Heart right ventricle (tissue), 16 donors: ENCODE measurements at regions not wholly inside any gene's neighbourhood (a gene's known extent, or its start where the extent isn't known, plus 50 kb on each side); places are given as distances from the start of the nearest gene placed in this dataset.

Experiments
- ATAC-seq, 8 donors: fragments of 200-7000 bp; cut with Tn5 transposase; one replicate each; pipeline ENCODE4 v1.9.1; 2020; ENCODE audit warnings: mild to moderate bottlenecking in 8 of 8, moderate library complexity in 8 of 8, moderate number of reproducible peaks in 1 of 8
- DNase-seq, 2 donors: peaks; one replicate each; pipeline ENCODE4 v3.0.0-alpha.2; 2020
- H3K27ac ChIP-seq, 10 donors: fragments of 200-600 bp; sonication (generic) in 2 of 10; one replicate each; pipeline versions ENCODE4 v1.5.0 to v1.8.0; 2020 to 2022; ENCODE audit warnings: mild to moderate bottlenecking in 3 of 10
- H3K27me3 ChIP-seq, 7 donors: fragments of 200-600 bp; one replicate each; pipeline ENCODE4 v1.8.0; 2021 to 2022; ENCODE audit warnings: mild to moderate bottlenecking in 2 of 7
- H3K36me3 ChIP-seq, 9 donors: fragments of 200-600 bp; sonication (generic) in 1 of 9; one replicate each; pipeline versions ENCODE4 v1.5.0 to v1.8.0; 2020 to 2022; ENCODE audit warnings: mild to moderate bottlenecking in 2 of 9
- H3K4me1 ChIP-seq, 9 donors: fragments of 200-600 bp; sonication (generic) in 1 of 9; one replicate each; pipeline versions ENCODE4 v1.5.0 to v1.8.0; 2020 to 2022; ENCODE audit warnings: mild to moderate bottlenecking in 4 of 9
- H3K4me3 ChIP-seq, 10 donors: fragments of 200-600 bp; sonication (generic) in 2 of 10; one replicate each; pipeline versions ENCODE4 v1.5.0 to v1.8.0; 2020 to 2022; ENCODE audit warnings: mild to moderate bottlenecking in 7 of 10, moderate library complexity in 2 of 10
- H3K9me3 ChIP-seq, 11 donors: fragments of 200-600 bp in 10 of 11; sonication (generic) in 2 of 11; one replicate each; pipeline versions ENCODE4 v1.5.0 to v1.8.0; 2013 to 2022; ENCODE audit warnings: mild to moderate bottlenecking in 2 of 11, control low read depth in 1 of 11, moderate library complexity in 1 of 11
- whole genome bisulfite sequencing, 2 donors: extraction: QIAGEN DNeasy Blood & Tissue Kit; methylation state at CpG; one replicate each; pipeline ENCODE4 v1.1.7; 2013; ENCODE audit warnings: inconsistent platforms in 1 of 2; 5-methylcytosine and 5-hydroxymethylcytosine counted together
- intact Hi-C, 10 donors: fragments of 100-400 bp; cut with DNase I; formaldehyde crosslinking; loops; one replicate each; pipeline versions ENCODE4 v1.11.1 to v1.14.2; 2022
- TF ChIP-seq, protein P1 (sequence below), 9 donors: fragments of 200-600 bp; sonication (generic) in 2 of 9; IDR thresholded peaks; one replicate each; pipeline versions ENCODE4 v1.5.0 to v1.8.0; 2021 to 2022; ENCODE audit warnings: antibody characterized with exemption in 9 of 9, mild to moderate bottlenecking in 5 of 9, moderate library complexity in 1 of 9
- donor health status: Arrhythmogenic right ventricular cardiomyopathy.
- donor health status: ischemic (EF 13 %, LVEDD 7.1; RV severe dilation, severe dysfunction).
- donor health status: healthy with polysubstance abuse.
- donor health status: DM: no; HTN: yes; CAD: no.
- donor health status: DM: no; HTN: no; CAD: no.
- donor health status: ischemic (EF 25% LVEDD 6.9; RV normal size, moderate dysfunction).
- donor health status: ischemic (EF 25% LVEDD 5.7; RV mildly dilated, moderate dysfunction).
- donor health status: healthy.
- donor health status: DM: yes; HTN: yes; CAD: no.
- donor health status: Ischemic cardiomyopathy.
- donor health status: ischemic (EF 35%, LVEDD 5.7; RV mildly dilated, moderate dysfunction).
- donor health status: nonischemic (EF 11% LVEDD 7.7; RV severe dilation, severe dysfunction).
- donor health status: DM: yes; HTN: yes; CAD: no.
- donor health status: PGD.
- donor health status: ischemic (EF 29% LVEDD 5.4; RV normal size, mild dysfunction).
- donor health status: nonischemic (EF 23%, LVEDD 6.1; RV moderate dilation, normal function).

DNA sequence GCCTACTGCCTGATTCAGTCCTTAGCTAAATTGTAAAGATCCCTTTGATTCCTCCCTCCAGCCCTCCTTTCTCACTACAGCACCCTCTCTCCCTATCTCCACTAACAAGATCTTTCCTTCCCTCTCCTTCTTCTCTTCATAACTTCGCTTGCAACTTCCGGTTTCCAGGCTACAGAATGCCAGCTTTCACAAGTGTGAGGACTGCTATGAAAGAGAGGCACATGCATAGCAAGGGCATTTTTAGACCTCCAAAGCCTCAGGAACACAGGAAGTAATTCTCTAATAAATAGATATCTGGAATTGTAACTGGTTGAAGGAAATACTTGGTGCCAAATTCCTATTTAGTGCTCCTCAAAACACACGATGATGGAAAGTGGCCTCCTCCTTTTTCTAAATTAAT lies 196.7 kb downstream of the HLX start:
- Histone ChIP-seq H3K27ac (no peak overlapping the region), H3K4me1 (peaks cover 0 to 42% (median 0%) of the 10 kb centered on the region in 9 donors), H3K36me3 (no peaks in the 10 kb centered on the region), H3K27me3 (no peaks in the 10 kb centered on the region), H3K9me3 (no peaks in the 10 kb centered on the region), H3K4me3 (no peak overlapping the region)
- TF ChIP-seq, protein P1, sequence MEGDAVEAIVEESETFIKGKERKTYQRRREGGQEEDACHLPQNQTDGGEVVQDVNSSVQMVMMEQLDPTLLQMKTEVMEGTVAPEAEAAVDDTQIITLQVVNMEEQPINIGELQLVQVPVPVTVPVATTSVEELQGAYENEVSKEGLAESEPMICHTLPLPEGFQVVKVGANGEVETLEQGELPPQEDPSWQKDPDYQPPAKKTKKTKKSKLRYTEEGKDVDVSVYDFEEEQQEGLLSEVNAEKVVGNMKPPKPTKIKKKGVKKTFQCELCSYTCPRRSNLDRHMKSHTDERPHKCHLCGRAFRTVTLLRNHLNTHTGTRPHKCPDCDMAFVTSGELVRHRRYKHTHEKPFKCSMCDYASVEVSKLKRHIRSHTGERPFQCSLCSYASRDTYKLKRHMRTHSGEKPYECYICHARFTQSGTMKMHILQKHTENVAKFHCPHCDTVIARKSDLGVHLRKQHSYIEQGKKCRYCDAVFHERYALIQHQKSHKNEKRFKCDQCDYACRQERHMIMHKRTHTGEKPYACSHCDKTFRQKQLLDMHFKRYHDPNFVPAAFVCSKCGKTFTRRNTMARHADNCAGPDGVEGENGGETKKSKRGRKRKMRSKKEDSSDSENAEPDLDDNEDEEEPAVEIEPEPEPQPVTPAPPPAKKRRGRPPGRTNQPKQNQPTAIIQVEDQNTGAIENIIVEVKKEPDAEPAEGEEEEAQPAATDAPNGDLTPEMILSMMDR (IDR thresholded peaks at IDR 0.05), result no peak
- 40 to 50% methylated on average over 3 of the region's 3 CpGs for WGBS, 2 donors
- DNase-seq (no peak), ATAC-seq (no peak)
- intact Hi-C loops, result loop anchor here in 1 of 10 donors (10.0 kb wide), 1 partner anchor 161 kb away; no protein-coding TSS in a partner anchor

DNA sequence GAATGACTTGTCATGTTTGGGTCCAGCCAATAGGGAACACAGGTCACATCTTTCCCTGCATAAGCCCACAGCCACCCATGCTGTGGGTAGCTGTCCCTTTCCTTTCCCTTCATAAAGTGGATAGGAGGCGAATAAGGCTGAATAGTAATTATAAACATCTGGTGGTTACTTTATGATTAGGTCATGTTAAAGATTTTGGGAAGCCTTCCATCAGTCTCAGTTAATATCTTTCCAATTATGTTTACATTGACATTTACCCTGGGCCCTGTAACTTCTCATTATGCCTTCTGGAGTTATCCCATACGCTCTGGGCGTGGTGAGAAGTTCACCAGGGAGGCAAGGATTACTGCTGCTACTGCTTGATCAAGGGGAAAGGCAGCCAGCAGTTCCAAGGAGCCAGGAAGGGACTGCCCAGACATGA lies 197.2 kb downstream of the HLX start:
- no peaks in the 10 kb centered on the region for H3K9me3 ChIP-seq
- no peak overlapping the region for H3K27ac ChIP-seq
- no peak for DNase-seq
- ATAC-seq, result no peak
- WGBS, 2 donors, result 87% methylated on average over 3 of the region's 3 CpGs
- intact Hi-C loops, result loop anchor here in 1 of 10 donors (10.0 kb wide), 1 partner anchor 162 kb away; no protein-coding TSS in a partner anchor
- no peaks in the 10 kb centered on the region for H3K36me3 ChIP-seq
- peaks cover 0 to 37% (median 0%) of the 10 kb centered on the region in 9 donors for H3K4me1 ChIP-seq
- TF ChIP-seq, protein P1 (IDR thresholded peaks at IDR 0.05), result no peak
- no peaks in the 10 kb centered on the region for H3K27me3 ChIP-seq
- no peak overlapping the region for H3K4me3 ChIP-seq

DNA sequence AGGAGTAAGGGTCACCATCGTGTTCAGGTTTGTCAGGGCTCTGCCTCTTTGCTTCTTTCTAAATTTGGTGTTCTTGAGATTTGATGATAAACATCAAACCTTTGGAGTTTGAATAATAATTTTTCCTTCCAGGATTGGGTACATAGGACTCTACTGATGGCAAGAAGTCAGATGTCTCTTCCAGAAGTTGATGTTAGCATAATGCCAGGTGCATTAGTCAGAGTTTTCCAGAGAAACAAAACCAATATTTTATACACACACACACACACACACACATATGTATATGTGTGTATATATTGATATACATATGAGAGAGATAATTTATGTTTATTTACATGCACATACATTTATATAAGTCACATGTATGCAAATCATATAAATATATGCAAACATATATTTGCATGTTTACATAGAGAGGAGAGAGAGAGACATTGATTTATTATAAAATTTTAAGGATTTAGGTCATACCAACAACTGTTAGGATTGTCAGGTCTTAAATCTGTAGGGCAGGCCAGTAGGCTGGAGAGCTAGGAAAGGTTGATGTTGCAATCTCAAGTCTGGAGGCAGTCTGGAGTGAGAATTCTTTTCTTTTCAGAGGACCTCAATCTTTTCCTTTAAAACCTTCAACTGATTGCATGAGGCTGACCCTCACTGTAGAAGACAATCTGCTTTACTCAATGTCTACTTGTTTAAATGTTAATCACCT lies 199.2 kb downstream of the HLX start:
- intact Hi-C loops, result loop anchor here in 1 of 10 donors (10.0 kb wide), 1 partner anchor 164 kb away; no protein-coding TSS in a partner anchor
- no peaks in the 10 kb centered on the region for H3K27me3 ChIP-seq
- H3K4me1 ChIP-seq, result peaks cover 0 to 26% (median 0%) of the 10 kb centered on the region in 9 donors
- no peaks in the 10 kb centered on the region for H3K9me3 ChIP-seq
- ATAC-seq (no peak), DNase-seq (no peak)
- no peak overlapping the region for H3K4me3 ChIP-seq
- no peaks in the 10 kb centered on the region for H3K36me3 ChIP-seq
- TF ChIP-seq, protein P1 (IDR thresholded peaks at IDR 0.05), result no peak
- 81 to 85% methylated on average over 1 of the region's 1 CpG for WGBS, 2 donors
- no peak overlapping the region for H3K27ac ChIP-seq

DNA sequence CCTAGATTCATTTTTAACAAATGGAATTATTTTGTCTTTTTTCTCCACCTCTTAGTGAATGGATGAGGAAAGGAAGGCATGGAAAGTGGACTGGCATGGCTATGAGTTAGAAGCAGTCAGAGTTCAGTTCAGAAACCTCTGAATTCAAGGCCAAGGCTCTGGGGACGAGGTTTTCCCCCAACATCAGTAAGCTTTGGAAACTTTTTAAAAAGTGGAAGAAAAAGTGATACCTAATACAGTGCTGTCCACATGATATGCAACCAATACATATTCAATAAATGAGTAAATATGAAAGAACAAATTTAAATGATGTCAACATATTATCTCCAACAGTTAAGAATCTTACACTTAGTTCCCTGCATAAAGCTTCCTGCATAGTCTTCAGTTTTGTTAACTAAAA lies 204.7 kb downstream of the HLX start:
- DNase-seq, result no peak
- Histone ChIP-seq H3K27me3 (no peaks in the 10 kb centered on the region), H3K4me3 (no peak overlapping the region), H3K27ac (no peak overlapping the region), H3K4me1 (peaks cover 0 to 3% (median 0%) of the 10 kb centered on the region in 9 donors), H3K36me3 (no peaks in the 10 kb centered on the region), H3K9me3 (no peaks in the 10 kb centered on the region)
- TF ChIP-seq, protein P1 (IDR thresholded peaks at IDR 0.05), result no peak
- WGBS, 2 donors, result 89 to 90% methylated on average over 1 of the region's 1 CpG
- ATAC-seq, result no peak
- intact Hi-C loops, result no loop called here
